ENCODE measurements at regions not wholly inside any gene's neighbourhood (a gene's known extent, or its start where the extent isn't known, plus 50 kb on each side); places are given as distances from the start of the nearest gene placed in this dataset.

DNA sequence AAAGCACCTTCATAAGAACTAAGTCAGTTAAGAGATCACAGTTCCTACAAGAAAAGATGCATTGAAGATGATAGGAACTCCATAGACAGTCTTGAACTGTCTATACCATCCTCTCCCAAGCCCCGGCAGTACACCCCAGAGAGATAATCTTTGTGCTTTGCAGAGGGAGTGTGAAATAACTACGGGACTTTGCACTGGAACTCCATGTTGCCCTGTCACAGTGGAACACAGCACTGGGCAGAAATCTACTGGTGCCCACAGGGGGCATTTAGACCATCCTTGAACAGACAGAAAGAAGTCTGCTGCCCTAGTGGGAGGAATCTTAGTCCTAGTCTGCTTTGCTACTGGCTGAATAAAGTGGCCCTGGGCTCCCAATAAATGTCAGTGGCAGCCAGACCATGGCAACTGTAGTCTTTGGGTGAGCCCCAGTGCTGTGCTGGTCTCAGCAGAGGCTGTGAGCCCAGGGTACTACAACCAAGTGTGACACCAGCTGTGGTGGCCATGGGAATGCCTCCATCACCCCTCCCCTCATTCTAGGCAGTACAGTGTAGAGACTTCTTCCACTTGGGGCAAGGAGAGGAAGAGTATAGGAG lies 107.7 kb upstream of the TMEM168 start:
- H3K27ac ChIP-seq (ENCODE audit: low read depth): no peak overlapping the region
- no peaks in the 10 kb centered on the region for H3K4me1 ChIP-seq (ENCODE audit: insufficient read depth)
- no peak for DNase-seq (ENCODE audit: extremely low spot score)
- no peak overlapping the region for H3K4me3 ChIP-seq (ENCODE audit: low read depth, low read length)
- no peaks in the 10 kb centered on the region for H3K36me3 ChIP-seq (ENCODE audit: insufficient read depth)
- WGBS: 94% methylated on average over 2 of the region's 2 CpGs

DNA sequence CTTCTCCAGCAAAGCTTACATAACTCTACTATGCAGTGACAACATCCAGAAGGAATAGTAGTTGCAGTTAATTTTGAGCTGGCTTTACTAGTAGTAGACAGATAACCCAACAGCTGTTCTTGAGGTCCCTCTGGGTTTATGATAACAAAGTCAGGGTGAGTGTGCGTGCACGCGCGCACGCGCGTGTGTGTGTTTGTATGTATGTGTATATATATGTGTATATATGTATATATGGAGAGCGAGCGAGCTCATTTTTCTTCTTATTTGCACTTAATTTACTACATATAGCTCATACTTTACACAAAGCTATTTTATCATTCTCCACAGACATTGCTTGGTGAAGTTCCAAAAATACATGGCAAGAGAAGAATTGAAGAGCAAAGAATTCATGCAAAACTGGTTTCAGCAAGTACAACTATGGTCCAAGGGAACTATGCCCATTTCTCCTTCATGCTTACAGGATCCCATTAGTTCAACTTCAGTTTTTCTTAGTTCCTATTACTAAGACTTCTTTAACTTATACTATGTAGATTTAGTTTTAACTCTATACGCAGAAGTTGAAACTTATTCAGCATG lies 105.9 kb upstream of the TMEM168 start:
- Histone ChIP-seq H3K27ac (ENCODE audit: low read depth) (no peak overlapping the region), H3K36me3 (ENCODE audit: insufficient read depth) (no peaks in the 10 kb centered on the region), H3K4me3 (ENCODE audit: low read depth, low read length) (no peak overlapping the region), H3K4me1 (ENCODE audit: insufficient read depth) (no peaks in the 10 kb centered on the region)
- 98% methylated on average over 10 of the region's 10 CpGs for WGBS
- DNase-seq (ENCODE audit: extremely low spot score): no peak

DNA sequence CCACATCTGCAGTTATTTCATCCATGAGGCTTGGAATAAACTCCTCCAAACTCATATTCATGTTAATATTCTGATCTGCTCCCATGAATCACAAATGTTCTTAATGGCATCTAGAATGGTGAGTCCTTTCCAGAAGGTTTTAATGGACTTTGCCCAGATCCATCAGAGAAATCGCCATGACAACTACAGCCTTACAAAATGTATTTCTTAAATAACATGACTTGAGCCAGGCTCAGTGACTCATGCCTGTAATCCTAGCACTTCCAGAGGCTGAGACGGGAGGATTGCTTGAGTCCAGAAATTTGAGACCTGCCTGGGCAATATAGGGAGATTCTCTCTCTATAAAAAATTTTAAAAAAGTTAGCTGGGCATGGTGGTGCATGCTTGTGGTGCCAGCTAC lies 102.1 kb upstream of the TMEM168 start:
- H3K4me3 ChIP-seq (ENCODE audit: low read depth, low read length): no peak overlapping the region
- no peaks in the 10 kb centered on the region for H3K4me1 ChIP-seq (ENCODE audit: insufficient read depth)
- H3K27ac ChIP-seq (ENCODE audit: low read depth): no peak overlapping the region
- DNase-seq (ENCODE audit: extremely low spot score): no peak
- H3K36me3 ChIP-seq (ENCODE audit: insufficient read depth): peaks cover 2% of the 10 kb centered on the region
- WGBS: 83% methylated on average over 2 of the region's 2 CpGs

DNA sequence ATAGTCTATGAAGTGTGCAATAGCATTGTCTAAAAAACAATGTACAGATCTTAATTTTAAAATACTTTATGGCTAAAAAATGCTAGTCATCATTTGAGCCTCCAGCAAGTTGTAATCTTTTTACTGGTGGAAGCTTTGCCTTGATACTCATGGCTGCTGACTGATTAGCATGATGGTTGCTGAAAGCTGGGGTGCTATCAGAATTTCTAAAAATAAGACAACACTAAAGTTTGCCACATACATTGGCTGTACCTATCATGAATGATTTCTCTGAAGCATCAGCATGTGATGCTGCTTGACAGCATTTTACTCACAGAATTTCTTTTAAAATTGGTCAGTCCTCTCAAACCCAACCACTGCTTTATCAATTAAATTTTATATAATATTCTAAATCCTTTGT lies 101.5 kb upstream of the TMEM168 start:
- Histone ChIP-seq H3K27ac (ENCODE audit: low read depth) (no peak overlapping the region), H3K36me3 (ENCODE audit: insufficient read depth) (peaks cover 2% of the 10 kb centered on the region), H3K4me3 (ENCODE audit: low read depth, low read length) (no peak overlapping the region), H3K4me1 (ENCODE audit: insufficient read depth) (no peaks in the 10 kb centered on the region)
- no peak for DNase-seq (ENCODE audit: extremely low spot score)

DNA sequence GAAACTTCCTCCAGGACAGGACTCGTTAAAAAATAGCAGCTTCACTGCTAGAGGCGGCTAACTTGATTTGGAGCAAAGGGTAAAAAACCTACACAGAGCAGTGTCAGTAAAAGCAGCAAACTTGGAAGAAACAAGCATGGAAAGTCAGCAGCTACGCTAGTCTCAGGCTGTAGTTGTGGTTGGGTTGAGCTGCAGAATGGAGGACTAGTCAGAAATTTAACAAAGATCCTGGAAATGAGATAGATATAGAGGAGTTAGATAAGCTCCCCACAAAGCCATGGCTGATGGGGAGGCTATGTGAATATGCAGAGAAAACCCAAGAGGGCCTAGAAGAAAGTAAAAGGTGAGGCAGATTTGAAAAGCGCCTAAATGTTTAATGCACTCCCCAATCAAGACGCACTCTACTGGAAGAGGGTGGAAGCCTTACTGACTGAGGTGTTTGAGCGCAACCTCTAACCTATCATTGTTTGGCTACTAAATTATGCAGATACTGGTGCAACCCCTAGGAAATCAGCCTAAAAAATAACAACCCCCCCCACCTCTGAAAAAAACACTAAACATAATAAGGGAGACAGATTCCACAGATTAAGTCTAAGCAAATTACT lies 99.7 kb upstream of the TMEM168 start:
- 82% methylated on average over 6 of the region's 6 CpGs for WGBS
- DNase-seq (ENCODE audit: extremely low spot score): no peak
- no peak overlapping the region for H3K27ac ChIP-seq (ENCODE audit: low read depth)
- H3K4me1 ChIP-seq (ENCODE audit: insufficient read depth): no peaks in the 10 kb centered on the region
- peaks cover 2% of the 10 kb centered on the region for H3K36me3 ChIP-seq (ENCODE audit: insufficient read depth)
- no peak overlapping the region for H3K4me3 ChIP-seq (ENCODE audit: low read depth, low read length)

DNA sequence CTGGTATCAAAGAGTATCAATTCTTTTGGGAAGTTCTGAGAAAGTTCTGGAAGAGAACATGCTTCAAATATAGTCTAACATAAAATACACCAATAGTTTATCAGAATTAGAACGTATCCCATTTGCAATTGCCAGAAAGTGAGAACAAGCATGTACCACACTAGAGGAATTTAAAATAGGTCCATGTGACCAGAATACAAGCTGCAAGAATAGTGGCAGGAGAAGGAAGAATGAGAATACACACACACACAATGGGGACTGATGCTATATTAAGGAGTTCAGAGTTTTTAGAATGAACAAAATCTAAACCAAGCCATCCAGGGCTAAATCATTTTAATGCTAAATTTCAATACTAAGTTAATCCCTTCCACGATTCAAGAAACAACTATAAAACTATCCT lies 99.1 kb upstream of the TMEM168 start:
- no peak for DNase-seq (ENCODE audit: extremely low spot score)

DNA sequence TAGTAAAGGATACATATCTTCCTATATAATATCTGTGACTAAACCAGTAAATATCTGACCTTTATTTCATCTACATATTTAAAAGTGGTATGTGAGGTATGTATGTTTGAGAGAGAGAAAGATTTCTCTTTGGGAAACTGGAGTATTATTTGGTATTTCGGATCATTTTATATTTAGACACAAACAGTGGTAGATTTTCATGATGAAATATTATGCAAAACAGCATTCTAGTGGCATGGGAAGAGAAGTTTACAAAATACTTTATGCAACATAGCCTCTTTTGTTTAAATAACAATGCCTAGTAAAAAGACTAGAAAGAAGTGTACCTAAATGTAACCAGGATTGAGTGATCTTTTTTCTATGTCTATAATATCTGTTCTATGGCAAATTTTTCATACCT lies 98.6 kb upstream of the TMEM168 start:
- Histone ChIP-seq H3K36me3 (ENCODE audit: insufficient read depth) (peaks cover 2% of the 10 kb centered on the region), H3K4me3 (ENCODE audit: low read depth, low read length) (no peak overlapping the region), H3K4me1 (ENCODE audit: insufficient read depth) (no peaks in the 10 kb centered on the region), H3K27ac (ENCODE audit: low read depth) (no peak overlapping the region)
- DNase-seq (ENCODE audit: extremely low spot score): no peak
- WGBS: 93% methylated on average over 1 of the region's 1 CpG

More for the DNA sequence above, 99.1 kb upstream of the TMEM168 start:
- 45% methylated on average over 2 of the region's 2 CpGs for WGBS
- H3K4me1 ChIP-seq (ENCODE audit: insufficient read depth): no peaks in the 10 kb centered on the region
- no peak overlapping the region for H3K27ac ChIP-seq (ENCODE audit: low read depth)
- H3K4me3 ChIP-seq (ENCODE audit: low read depth, low read length): no peak overlapping the region
- peaks cover 2% of the 10 kb centered on the region for H3K36me3 ChIP-seq (ENCODE audit: insufficient read depth)

DNA sequence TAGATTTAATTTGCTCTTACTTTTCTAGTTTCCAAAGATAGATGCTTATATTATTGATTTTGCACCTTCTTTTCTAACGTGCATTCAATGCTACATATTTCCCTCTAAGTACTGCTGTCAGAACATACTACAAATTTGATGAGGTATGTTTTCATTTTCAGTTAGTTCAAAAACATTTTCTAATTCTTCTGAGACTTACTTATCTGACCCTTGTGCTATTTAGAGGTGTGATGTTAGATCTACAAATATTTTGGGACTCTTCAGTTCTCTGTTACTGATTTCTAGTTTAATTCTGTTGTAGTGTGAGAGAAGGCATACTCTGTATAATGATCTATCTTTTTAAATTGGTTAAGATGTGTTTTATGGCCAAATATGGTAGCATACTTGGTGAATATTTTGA lies 97.8 kb upstream of the TMEM168 start:
- Histone ChIP-seq H3K4me1 (ENCODE audit: insufficient read depth) (no peaks in the 10 kb centered on the region), H3K4me3 (ENCODE audit: low read depth, low read length) (no peak overlapping the region), H3K27ac (ENCODE audit: low read depth) (no peak overlapping the region), H3K36me3 (ENCODE audit: insufficient read depth) (peaks cover 2% of the 10 kb centered on the region)
- no peak for DNase-seq (ENCODE audit: extremely low spot score)
- 96% methylated on average over 1 of the region's 1 CpG for WGBS

DNA sequence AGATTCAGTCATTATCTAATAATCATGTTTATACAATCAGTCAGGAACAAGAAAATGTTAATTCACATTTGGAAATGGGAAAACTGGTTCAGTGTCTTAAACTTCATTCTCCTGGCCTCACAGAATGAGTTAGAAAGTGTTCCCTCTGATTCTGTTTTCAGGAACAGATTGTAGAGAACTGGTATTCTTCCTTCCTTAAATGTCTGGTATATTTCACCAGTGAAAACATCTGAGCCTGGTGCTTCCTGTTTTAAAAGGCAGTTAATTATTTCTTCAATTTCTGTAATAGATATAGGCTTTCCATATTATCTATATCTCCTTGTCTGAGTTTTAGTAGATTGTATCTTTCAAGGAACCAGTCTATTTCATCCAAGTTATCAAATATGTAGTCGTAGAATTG lies 97.1 kb upstream of the TMEM168 start:
- Histone ChIP-seq H3K4me1 (ENCODE audit: insufficient read depth) (no peaks in the 10 kb centered on the region), H3K4me3 (ENCODE audit: low read depth, low read length) (no peak overlapping the region), H3K36me3 (ENCODE audit: insufficient read depth) (peaks cover 2% of the 10 kb centered on the region), H3K27ac (ENCODE audit: low read depth) (no peak overlapping the region)
- 85% methylated on average over 1 of the region's 1 CpG for WGBS
- no peak for DNase-seq (ENCODE audit: extremely low spot score)

DNA sequence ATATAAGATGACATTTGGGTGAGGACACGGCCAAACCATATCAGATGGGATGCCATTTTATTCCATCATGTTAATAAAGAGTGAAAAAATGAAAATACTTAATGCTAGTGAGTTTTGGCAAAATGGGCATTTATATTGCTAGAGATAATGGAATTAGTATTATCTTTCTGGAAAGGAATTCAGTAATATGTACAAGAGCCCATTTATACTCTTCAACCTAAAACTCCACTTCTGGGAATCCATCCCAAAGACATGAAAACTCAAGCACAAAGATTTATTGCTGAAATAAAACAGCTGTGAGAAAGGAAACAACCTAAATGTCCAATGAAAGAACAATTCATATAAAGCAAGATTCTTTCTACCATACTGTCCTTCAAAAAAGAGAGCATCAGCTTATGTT lies 96.0 kb upstream of the TMEM168 start:
- Histone ChIP-seq H3K4me3 (ENCODE audit: low read depth, low read length) (no peak overlapping the region), H3K36me3 (ENCODE audit: insufficient read depth) (peaks cover 2% of the 10 kb centered on the region), H3K27ac (ENCODE audit: low read depth) (no peak overlapping the region), H3K4me1 (ENCODE audit: insufficient read depth) (no peaks in the 10 kb centered on the region)
- DNase-seq (ENCODE audit: extremely low spot score): peak; percentile 35
- 59% methylated on average over 1 of the region's 1 CpG for WGBS

DNA sequence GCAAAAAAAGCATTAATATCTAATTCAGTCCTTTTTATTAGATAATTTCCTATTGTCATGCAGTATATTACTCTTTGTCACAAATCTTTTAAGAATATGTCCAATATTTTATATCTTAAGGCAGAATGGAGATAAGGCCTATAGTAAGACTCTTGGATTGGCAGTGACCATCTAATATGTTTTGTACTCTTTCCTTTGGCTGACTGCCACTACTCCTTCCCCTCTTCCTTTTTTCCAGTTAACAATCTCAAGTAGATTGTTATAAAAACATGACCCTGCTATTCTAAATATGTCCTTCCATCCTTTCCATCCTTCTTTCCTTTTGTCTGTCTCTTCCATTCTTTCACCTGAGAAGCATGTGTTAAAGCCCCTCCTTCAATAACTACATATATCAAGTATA lies 92.8 kb upstream of the TMEM168 start:
- H3K4me1 ChIP-seq (ENCODE audit: insufficient read depth): no peaks in the 10 kb centered on the region
- DNase-seq (ENCODE audit: extremely low spot score): peak; percentile 4
- no peaks in the 10 kb centered on the region for H3K36me3 ChIP-seq (ENCODE audit: insufficient read depth)
- H3K4me3 ChIP-seq (ENCODE audit: low read depth, low read length): no peak overlapping the region
- H3K27ac ChIP-seq (ENCODE audit: low read depth): no peak overlapping the region

DNA sequence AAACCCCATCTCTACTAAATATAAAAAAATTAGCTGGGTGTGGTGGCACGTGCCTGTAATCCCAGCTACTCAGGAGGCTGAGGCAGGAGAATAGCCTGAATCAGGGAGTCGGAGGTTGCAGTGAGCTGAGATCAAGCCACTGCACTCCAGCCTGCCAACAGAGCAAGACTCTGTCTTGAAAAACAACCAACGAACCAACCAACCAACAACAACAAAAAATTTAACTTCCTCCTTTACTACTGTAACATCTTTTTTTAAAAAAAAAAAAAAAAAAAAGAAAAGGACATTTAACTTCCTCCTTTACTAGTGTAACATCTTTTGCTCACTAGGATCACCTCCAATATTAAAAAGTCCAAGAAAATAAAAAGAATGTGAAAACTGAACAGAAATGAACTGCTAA lies 92.3 kb upstream of the TMEM168 start:
- no peak overlapping the region for H3K27ac ChIP-seq (ENCODE audit: low read depth)
- DNase-seq (ENCODE audit: extremely low spot score): no peak
- H3K36me3 ChIP-seq (ENCODE audit: insufficient read depth): no peaks in the 10 kb centered on the region
- WGBS: 82% methylated on average over 3 of the region's 3 CpGs
- H3K4me1 ChIP-seq (ENCODE audit: insufficient read depth): no peaks in the 10 kb centered on the region
- H3K4me3 ChIP-seq (ENCODE audit: low read depth, low read length): no peak overlapping the region

DNA sequence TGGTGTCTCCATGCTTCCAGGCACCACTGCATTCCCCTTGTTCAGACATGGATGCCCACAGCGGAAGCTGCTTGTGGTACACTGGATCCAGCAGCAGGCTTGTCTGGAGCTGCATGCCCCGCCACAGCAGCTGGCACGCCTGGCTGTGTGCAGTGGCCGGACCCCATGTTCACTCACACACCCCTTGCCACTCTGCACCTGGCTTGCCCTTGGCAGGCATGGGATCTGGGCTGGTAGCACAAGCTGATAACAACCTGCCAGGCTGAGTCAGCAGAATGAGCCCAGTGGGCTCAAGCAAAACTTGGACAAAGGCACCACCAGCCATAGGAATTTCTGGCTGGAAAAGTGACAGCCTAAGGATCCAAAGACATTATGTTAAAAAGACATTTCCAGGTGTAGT lies 91.8 kb upstream of the TMEM168 start:
- Histone ChIP-seq H3K36me3 (ENCODE audit: insufficient read depth) (no peaks in the 10 kb centered on the region), H3K4me3 (ENCODE audit: low read depth, low read length) (no peak overlapping the region), H3K4me1 (ENCODE audit: insufficient read depth) (no peaks in the 10 kb centered on the region), H3K27ac (ENCODE audit: low read depth) (no peak overlapping the region)
- 96% methylated on average over 4 of the region's 4 CpGs for WGBS
- no peak for DNase-seq (ENCODE audit: extremely low spot score)

DNA sequence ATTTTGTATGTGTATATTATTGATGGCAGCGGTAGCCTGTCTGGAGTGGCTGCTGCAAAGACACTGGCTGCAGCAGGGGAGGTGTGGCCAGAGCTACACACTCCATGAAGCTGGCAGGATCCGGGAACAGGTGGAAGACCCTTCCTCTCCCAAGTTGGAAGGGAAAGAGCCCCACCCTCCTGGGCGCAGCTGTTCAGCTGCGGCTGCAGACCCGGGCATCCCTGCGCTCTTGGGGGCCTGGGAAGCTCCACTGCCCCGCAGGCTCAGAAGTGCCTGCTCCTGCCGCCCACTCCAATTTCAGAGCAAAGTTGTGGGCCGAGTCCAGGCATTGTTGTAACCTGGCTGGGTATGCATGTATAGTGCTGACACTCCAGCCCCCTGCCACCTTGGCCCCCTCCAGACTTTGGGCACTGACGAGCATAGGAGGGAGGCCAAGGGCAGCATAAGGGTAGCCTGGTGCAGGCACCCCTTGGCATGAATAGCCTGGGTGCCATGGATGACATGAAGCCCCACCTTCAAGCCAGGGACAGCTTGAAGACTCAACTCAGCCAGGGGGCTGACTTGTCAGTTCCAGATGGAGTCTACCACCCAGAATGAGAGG lies 90.7 kb upstream of the TMEM168 start:
- DNase-seq (ENCODE audit: extremely low spot score): no peak
- no peaks in the 10 kb centered on the region for H3K4me1 ChIP-seq (ENCODE audit: insufficient read depth)
- H3K36me3 ChIP-seq (ENCODE audit: insufficient read depth): no peaks in the 10 kb centered on the region
- H3K4me3 ChIP-seq (ENCODE audit: low read depth, low read length): no peak overlapping the region
- WGBS: 93% methylated on average over 10 of the region's 10 CpGs
- no peak overlapping the region for H3K27ac ChIP-seq (ENCODE audit: low read depth)

All from urinary bladder (tissue), 3 donors.